ENCODE measurements at regions not wholly inside any gene's neighbourhood (a gene's known extent, or its start where the extent isn't known, plus 50 kb on each side); places are given as distances from the start of the nearest gene placed in this dataset.
A peak's percentile ranks its signal among the peaks of the same experiment; 100 is the strongest.
"Not testable (repeated sequence)": the region's sequence is repeated elsewhere in the genome, so short reads cannot be mapped to it uniquely, and the experiment has no call there.

DNA sequence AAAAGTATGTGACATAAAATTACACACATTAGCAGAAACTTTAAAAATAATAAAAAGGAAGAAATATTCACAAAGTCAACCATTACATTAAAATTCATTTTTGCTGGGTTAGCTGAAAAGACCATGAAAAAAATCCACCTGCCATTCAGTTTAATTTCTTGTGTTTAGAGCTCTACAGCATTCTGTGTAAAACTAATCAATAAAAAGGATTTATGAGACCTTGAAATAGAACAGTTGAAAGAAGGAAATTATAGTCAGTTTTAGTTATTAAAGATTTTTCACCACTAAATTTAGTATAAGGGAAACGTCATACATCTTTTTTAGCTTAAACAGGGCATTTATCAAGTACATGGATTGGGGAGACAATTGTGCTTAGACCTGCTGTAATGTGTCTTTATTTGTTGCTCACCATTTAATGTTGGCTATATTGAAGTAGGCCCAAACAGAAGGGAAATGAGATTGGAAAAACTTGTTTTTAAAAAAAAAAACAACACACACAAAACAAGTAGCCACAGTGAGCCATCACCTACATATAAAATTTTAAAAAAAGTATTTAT, 438.7 kb upstream of the POU3F2 start:
- Histone ChIP-seq H3K36me3 (no peaks in the 10 kb centered on the region), H3K9me3 (no peaks in the 10 kb centered on the region), H3K4me1 (no peaks in the 10 kb centered on the region), H3K4me3 (no peak overlapping the region), H3K27ac (no peak overlapping the region), H3K27me3 (no peaks in the 10 kb centered on the region)
- intact Hi-C loops (cut with DNase I), result no loop called here
- no peak for DNase-seq
- ATAC-seq, result no peak
- TF ChIP-seq, protein P1, sequence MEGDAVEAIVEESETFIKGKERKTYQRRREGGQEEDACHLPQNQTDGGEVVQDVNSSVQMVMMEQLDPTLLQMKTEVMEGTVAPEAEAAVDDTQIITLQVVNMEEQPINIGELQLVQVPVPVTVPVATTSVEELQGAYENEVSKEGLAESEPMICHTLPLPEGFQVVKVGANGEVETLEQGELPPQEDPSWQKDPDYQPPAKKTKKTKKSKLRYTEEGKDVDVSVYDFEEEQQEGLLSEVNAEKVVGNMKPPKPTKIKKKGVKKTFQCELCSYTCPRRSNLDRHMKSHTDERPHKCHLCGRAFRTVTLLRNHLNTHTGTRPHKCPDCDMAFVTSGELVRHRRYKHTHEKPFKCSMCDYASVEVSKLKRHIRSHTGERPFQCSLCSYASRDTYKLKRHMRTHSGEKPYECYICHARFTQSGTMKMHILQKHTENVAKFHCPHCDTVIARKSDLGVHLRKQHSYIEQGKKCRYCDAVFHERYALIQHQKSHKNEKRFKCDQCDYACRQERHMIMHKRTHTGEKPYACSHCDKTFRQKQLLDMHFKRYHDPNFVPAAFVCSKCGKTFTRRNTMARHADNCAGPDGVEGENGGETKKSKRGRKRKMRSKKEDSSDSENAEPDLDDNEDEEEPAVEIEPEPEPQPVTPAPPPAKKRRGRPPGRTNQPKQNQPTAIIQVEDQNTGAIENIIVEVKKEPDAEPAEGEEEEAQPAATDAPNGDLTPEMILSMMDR (IDR thresholded peaks at IDR 0.05), result no peak

DNA sequence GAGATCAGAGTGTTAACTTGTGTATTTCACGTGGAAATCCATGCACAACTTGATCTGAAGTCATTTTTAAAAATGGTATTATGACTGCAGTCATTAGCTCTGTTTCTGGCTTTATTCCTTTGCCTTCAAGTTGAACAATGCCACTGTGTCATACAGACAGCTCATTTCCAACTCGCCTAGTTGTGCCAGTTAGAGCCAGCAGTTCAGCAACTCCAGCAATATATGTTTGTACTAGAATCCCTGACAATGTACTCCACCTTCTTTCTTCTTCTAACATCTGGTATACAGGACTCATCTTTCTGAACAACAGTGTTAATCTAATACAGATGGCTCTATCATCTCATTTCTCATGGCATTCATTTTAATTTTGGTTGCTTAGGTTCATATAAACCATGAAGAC, 418.3 kb upstream of the POU3F2 start:
- H3K4me3 ChIP-seq, result no peak overlapping the region
- TF ChIP-seq, protein P1 (IDR thresholded peaks at IDR 0.05), result no peak
- H3K9me3 ChIP-seq, result peaks cover 0 to 10% of the 10 kb centered on the region in 2 donors
- no peaks in the 10 kb centered on the region for H3K4me1 ChIP-seq
- ATAC-seq, result no peak
- no peaks in the 10 kb centered on the region for H3K36me3 ChIP-seq
- H3K27me3 ChIP-seq, result no peaks in the 10 kb centered on the region
- H3K27ac ChIP-seq, result no peak overlapping the region
- no peak for DNase-seq
- intact Hi-C loops (cut with DNase I), result no loop called here

DNA sequence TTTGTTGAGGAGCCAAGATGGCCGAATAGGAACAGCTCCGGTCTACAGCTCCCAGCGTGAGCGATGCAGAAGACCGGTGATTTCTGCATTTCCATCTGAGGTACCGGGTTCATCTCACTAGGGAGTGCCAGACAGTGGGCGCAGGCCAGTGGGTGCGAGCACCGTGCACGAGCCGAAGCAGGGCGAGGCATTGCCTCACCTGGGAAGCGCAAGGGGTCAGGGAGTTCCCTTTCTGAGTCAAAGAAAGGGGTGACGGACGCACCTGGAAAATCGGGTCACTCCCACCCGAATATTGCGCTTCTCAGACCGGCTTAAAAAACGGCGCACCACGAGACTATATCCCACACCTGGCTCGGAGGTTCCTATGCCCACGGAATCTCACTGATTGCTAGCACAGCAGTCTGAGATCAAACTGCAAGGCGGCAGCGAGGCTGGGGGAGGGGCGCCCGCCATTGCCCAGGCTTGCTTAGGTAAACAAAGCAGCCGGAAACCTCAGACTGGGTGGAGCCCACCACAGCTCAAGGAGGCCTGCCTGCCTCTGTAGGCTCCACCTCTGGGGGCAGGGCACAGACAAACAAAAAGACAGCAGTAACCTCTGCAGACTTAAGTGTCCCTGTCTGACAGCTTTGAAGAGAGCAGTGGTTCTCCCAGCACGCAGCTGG, 417.7 kb upstream of the POU3F2 start:
- H3K4me1 ChIP-seq; H3K36me3 ChIP-seq; intact Hi-C loops (cut with DNase I); ATAC-seq; H3K27me3 ChIP-seq; H3K4me3 ChIP-seq; H3K27ac ChIP-seq: not testable (repeated sequence)
- peaks cover 0 to 10% of the 10 kb centered on the region in 2 donors for H3K9me3 ChIP-seq
- DNase-seq, result peak in 1 of 4 donors; percentile 12

GRCh38 chr6:98433325-98434056, 400.9 kb upstream of the POU3F2 start:
- Histone ChIP-seq H3K4me3 (no peak overlapping the region), H3K4me1 (no peaks in the 10 kb centered on the region), H3K9me3 (peaks cover 0 to 5% of the 10 kb centered on the region in 2 donors), H3K27me3 (no peaks in the 10 kb centered on the region), H3K27ac (no peak overlapping the region), H3K36me3 (no peaks in the 10 kb centered on the region)
- TF ChIP-seq, protein P1 (IDR thresholded peaks at IDR 0.05), result no peak
- ATAC-seq (no peak), DNase-seq (no peak)
- intact Hi-C loops (cut with DNase I), result no loop called here

DNA sequence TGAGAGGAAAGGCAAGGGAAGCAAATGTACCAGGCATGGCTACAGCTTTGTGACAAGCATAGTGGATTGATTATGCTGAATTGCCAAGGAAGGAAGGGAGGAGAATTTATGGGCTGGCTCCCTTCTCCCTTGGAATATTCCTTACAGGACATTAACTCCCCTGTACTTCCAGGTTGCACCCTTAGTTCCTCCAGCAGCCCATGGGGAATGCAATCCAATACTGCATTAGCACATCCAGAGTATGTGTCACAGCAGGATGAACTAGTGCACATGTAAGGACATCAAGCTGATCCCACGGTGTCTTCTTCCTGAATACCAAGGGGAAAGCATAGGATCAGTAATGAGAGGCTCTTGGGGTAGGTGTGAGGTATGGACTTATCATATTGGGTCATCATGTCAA, 390.7 kb upstream of the POU3F2 start:
- no peaks in the 10 kb centered on the region for H3K9me3 ChIP-seq
- H3K27ac ChIP-seq, result no peak overlapping the region
- TF ChIP-seq, protein P1 (IDR thresholded peaks at IDR 0.05), result no peak
- no peaks in the 10 kb centered on the region for H3K36me3 ChIP-seq
- H3K4me3 ChIP-seq, result no peak overlapping the region
- DNase-seq, result no peak
- H3K4me1 ChIP-seq, result no peaks in the 10 kb centered on the region
- no peak for ATAC-seq
- intact Hi-C loops (cut with DNase I), result no loop called here
- no peaks in the 10 kb centered on the region for H3K27me3 ChIP-seq

All from left lung (tissue), 4 donors.